GM19395 (cell line): ENCODE measurements at regions not wholly inside any gene's neighbourhood (a gene's known extent, or its start where the extent isn't known, plus 50 kb on each side); places are given as distances from the start of the nearest gene placed in this dataset.

Experiments
- ATAC-seq: cut with Tn5 transposase; IDR thresholded peaks from one replicate; pipeline ENCODE4 v1.9.1; 2021; ENCODE audit warnings: mild to moderate bottlenecking, moderate library complexity; ENCODE audit not compliant: unreplicated experiment

GRCh38 chr5:5583832-5584231 is 161.4 kb downstream of the ICE1 start:
- ATAC-seq: no peak

- no peak for ATAC-seq
Measured at GRCh38 chr5:5583023-5583765, 160.7 kb downstream of the ICE1 start.

GRCh38 chr5:5581080-5581479 is 158.6 kb downstream of the ICE1 start:
- no peak for ATAC-seq

- no peak for ATAC-seq
Measured at GRCh38 chr5:5576744-5577143, 154.3 kb downstream of the ICE1 start.

GRCh38 chr5:5575461-5575860 is 153.0 kb downstream of the ICE1 start:
- ATAC-seq: no peak

GRCh38 chr5:5573798-5574380 is 151.4 kb downstream of the ICE1 start:
- ATAC-seq: no peak

GRCh38 chr5:5572976-5573797 is 150.7 kb downstream of the ICE1 start:
- ATAC-seq: no peak

GRCh38 chr5:5572010-5572865 is 149.8 kb downstream of the ICE1 start:
- ATAC-seq: no peak

- ATAC-seq: no peak
Measured at GRCh38 chr5:5570646-5571045, 148.2 kb downstream of the ICE1 start.

GRCh38 chr5:5564898-5565297 is 142.4 kb downstream of the ICE1 start:
- no peak for ATAC-seq

- no peak for ATAC-seq
Measured at GRCh38 chr5:5560016-5560415, 137.5 kb downstream of the ICE1 start.

- no peak for ATAC-seq
Measured at GRCh38 chr5:5558638-5559527, 136.4 kb downstream of the ICE1 start.

GRCh38 chr5:5558102-5558501 is 135.6 kb downstream of the ICE1 start:
- no peak for ATAC-seq

- ATAC-seq: no peak
Measured at GRCh38 chr5:5551499-5551898, 129.0 kb downstream of the ICE1 start.

GRCh38 chr5:5546408-5546807 is 123.9 kb downstream of the ICE1 start:
- ATAC-seq: no peak

- ATAC-seq: no peak
Measured at GRCh38 chr5:5544094-5544663, 121.7 kb downstream of the ICE1 start.

GRCh38 chr5:5542654-5543053 is 120.2 kb downstream of the ICE1 start:
- ATAC-seq: no peak

- no peak for ATAC-seq
Measured at GRCh38 chr5:5540065-5540464, 117.6 kb downstream of the ICE1 start.
